ENCODE measurements at regions not wholly inside any gene's neighbourhood (a gene's known extent, or its start where the extent isn't known, plus 50 kb on each side); places are given as distances from the start of the nearest gene placed in this dataset.

DNA sequence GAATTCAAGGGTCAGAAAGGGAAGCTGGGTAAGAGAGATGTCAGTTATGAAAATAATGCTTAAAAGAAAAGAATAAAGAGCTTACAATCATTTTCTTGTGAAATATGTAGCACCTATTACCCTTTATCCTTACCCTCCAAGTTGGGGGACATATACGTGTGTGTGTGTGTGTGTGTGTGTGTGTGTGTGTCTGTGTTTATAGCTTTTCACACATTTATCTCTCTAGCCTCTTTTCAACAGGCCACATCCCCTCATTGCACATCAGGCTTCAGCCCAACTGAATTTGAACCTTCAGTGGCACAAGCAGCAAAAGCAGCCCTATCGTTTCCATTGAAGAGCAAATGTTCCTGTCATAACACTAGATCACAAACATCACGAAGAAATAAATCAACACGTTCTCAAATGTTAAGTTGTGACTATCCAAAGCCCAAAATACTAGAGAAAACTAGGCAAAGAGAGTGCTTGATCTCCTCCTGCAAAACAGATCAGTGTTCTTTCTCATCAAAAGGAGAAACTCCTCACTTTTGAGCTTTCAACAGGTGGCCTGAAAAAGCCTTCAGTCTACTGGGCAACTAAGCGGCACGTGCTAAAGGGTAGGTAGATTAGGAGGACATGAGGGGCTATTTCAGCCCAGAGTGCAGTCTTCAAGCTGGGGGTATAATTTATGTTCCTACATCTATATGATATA is 416.4 kb downstream of the EFNA5 start:
- Histone ChIP-seq H3K79me2 (ENCODE audit: insufficient read depth, low read length) (no peaks in the 10 kb centered on the region), H3K27ac (ENCODE audit: low read depth, low read length) (no peak overlapping the region), H2AFZ (ENCODE audit: low read depth, low read length, poor library complexity, severe bottlenecking) (no peak overlapping the region), H3K4me2 (ENCODE audit: low read length) (no peak overlapping the region), H3K36me3 (ENCODE audit: control insufficient read depth in 1 of 2, insufficient read depth in 2 of 2, low read length in 2 of 2) (no peaks in the 10 kb centered on the region), H3K9me3 (ENCODE audit: control insufficient read depth in 1 of 2, insufficient read depth in 1 of 2, low read depth in 1 of 2, low read length in 2 of 2) (no peaks in the 10 kb centered on the region), H4K20me1 (ENCODE audit: insufficient read depth) (no peaks in the 10 kb centered on the region), H3K4me3 (replicated peaks in 1 of 2; ENCODE audit: low read depth in 1 of 2, low read length in 2 of 2) (no peak overlapping the region), H3K9me2 (ENCODE audit: insufficient read depth) (no peaks in the 10 kb centered on the region), H3K9ac (ENCODE audit: low read length) (no peak overlapping the region), H3K27me3 (ENCODE audit: insufficient read depth, low read length) (no peaks in the 10 kb centered on the region), H3K4me1 (ENCODE audit: control insufficient read depth in 1 of 2, insufficient read depth in 2 of 2, low read length in 2 of 2) (no peaks in the 10 kb centered on the region)
- CTCF ChIA-PET: no interaction called here
- no peak for DNase-seq (ENCODE audit: low read depth, low spot score)
- RAD21 ChIA-PET (ENCODE audit: low non-redundant PET in 1 of 2, low total read pairs in 2 of 2, uncharacterized antibody in 2 of 2, unreplicated experiment in 2 of 2): no interaction called here
- ATAC-seq: no peak
- intact Hi-C loops (cut with micrococcal nuclease): no loop called here
- POLR2A ChIA-PET: interaction anchor here (1.0 kb wide), 1 partner anchor 16 kb away, joined by 3 read pairs; no protein-coding TSS in a partner anchor
- TF ChIP-seq RAD21 (IDR thresholded peaks at IDR 0.05; ENCODE audit: low read depth) (no peak), TCF7L2 (IDR thresholded peaks at IDR 0.05; ENCODE audit: borderline replicate concordance, extremely low read depth, insufficient read depth, insufficient read length) (no peak), POLR2A (IDR thresholded peaks at IDR 0.05; ENCODE audit: borderline replicate concordance, extremely low read depth, insufficient read depth, insufficient read length) (no peak), FOSL1 (IDR thresholded peaks at IDR 0.05; ENCODE audit: low read depth) (no peak), SIN3A (IDR thresholded peaks at IDR 0.05; ENCODE audit: low read depth) (no peak), EGR1 (IDR thresholded peaks at IDR 0.05; ENCODE audit: low read depth) (no peak), POLR2AphosphoS5 (IDR thresholded peaks at IDR 0.05; ENCODE audit: low read depth, low read length) (no peak)
- TF ChIP-seq, protein P1, sequence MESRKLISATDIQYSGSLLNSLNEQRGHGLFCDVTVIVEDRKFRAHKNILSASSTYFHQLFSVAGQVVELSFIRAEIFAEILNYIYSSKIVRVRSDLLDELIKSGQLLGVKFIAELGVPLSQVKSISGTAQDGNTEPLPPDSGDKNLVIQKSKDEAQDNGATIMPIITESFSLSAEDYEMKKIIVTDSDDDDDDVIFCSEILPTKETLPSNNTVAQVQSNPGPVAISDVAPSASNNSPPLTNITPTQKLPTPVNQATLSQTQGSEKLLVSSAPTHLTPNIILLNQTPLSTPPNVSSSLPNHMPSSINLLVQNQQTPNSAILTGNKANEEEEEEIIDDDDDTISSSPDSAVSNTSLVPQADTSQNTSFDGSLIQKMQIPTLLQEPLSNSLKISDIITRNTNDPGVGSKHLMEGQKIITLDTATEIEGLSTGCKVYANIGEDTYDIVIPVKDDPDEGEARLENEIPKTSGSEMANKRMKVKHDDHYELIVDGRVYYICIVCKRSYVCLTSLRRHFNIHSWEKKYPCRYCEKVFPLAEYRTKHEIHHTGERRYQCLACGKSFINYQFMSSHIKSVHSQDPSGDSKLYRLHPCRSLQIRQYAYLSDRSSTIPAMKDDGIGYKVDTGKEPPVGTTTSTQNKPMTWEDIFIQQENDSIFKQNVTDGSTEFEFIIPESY (IDR thresholded peaks at IDR 0.05; ENCODE audit: extremely low read depth, insufficient replicate concordance, low read length): no peak
- BruUV-seq (replicated peaks): no TSS peak

DNA sequence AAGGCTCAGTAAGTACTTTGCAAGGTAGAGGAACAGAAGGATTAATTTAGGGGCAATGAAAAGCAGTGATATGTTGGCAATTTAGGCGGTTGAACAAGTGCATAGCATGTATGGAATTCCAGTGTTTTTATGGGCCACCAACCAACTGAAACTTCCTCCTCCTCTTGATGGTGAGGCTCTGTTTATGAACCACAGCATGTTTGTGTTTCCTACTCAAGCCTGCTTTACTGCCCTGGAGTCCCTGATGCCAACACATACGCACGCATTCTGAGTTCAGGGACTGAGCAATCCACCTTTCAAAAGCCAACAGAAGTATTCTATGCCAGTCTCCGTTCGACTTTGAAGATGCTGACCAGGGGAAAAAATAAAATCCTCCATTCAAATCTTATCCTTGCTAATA is 417.5 kb downstream of the EFNA5 start:
- DNase-seq (ENCODE audit: low read depth, low spot score) (no peak), ATAC-seq (no peak)
- ChIA-PET CTCF (no interaction called here), POLR2A (no interaction called here), RAD21 (ENCODE audit: low non-redundant PET in 1 of 2, low total read pairs in 2 of 2, uncharacterized antibody in 2 of 2, unreplicated experiment in 2 of 2) (no interaction called here)
- Histone ChIP-seq H3K4me1 (ENCODE audit: control insufficient read depth in 1 of 2, insufficient read depth in 2 of 2, low read length in 2 of 2) (no peaks in the 10 kb centered on the region), H4K20me1 (ENCODE audit: insufficient read depth) (no peaks in the 10 kb centered on the region), H3K27me3 (ENCODE audit: insufficient read depth, low read length) (no peaks in the 10 kb centered on the region), H3K27ac (ENCODE audit: low read depth, low read length) (no peak overlapping the region), H3K4me2 (ENCODE audit: low read length) (no peak overlapping the region), H3K9me3 (ENCODE audit: control insufficient read depth in 1 of 2, insufficient read depth in 1 of 2, low read depth in 1 of 2, low read length in 2 of 2) (no peaks in the 10 kb centered on the region), H2AFZ (ENCODE audit: low read depth, low read length, poor library complexity, severe bottlenecking) (no peak overlapping the region), H3K9me2 (ENCODE audit: insufficient read depth) (no peaks in the 10 kb centered on the region), H3K4me3 (replicated peaks in 1 of 2; ENCODE audit: low read depth in 1 of 2, low read length in 2 of 2) (no peak overlapping the region), H3K36me3 (ENCODE audit: control insufficient read depth in 1 of 2, insufficient read depth in 2 of 2, low read length in 2 of 2) (no peaks in the 10 kb centered on the region), H3K9ac (ENCODE audit: low read length) (no peak overlapping the region), H3K79me2 (ENCODE audit: insufficient read depth, low read length) (no peaks in the 10 kb centered on the region)
- no peak for TF ChIP-seq YY1 (IDR thresholded peaks at IDR 0.05; ENCODE audit: extremely low read depth, insufficient replicate concordance, low read depth, low read length)
- BruUV-seq (replicated peaks): no TSS peak
- intact Hi-C loops (cut with micrococcal nuclease): no loop called here

All from HCT116 (cell line).